ENCODE measurements at regions not wholly inside any gene's neighbourhood (a gene's known extent, or its start where the extent isn't known, plus 50 kb on each side); places are given as distances from the start of the nearest gene placed in this dataset.
"Not testable (repeated sequence)": the region's sequence is repeated elsewhere in the genome, so short reads cannot be mapped to it uniquely, and the experiment has no call there.

GRCh38 chr4:147160908-147161513 lies 215.3 kb upstream of the TTC29 start:
- peak; percentile 74 for DNase-seq (ENCODE audit: low read depth, low spot score)

GRCh38 chr4:147163311-147163710 lies 217.6 kb upstream of the TTC29 start:
- no peak for DNase-seq (ENCODE audit: low read depth, low spot score)

GRCh38 chr4:147168200-147168599 lies 222.5 kb upstream of the TTC29 start:
- not testable (repeated sequence) for DNase-seq (ENCODE audit: low read depth, low spot score)

DNA sequence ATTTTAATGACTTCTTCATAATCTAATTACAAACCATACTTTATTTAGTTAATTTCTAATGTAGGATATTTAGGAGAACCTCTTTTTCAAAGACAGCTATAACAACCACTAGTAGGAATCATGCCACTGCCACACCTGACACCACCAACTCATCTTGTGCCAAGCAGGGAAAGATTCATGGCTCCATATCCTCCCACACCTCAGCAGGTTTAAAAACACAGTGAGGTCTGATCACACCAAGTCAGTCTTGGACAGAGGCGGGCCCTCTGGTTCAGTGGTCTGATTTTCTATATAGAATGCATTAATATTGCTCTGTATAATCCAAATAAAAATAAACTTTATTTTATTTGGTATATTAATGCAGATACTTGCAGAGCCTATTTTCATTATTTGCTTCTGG lies 227.7 kb upstream of the TTC29 start:
- DNase-seq (ENCODE audit: low read depth, low spot score) = no peak

DNA sequence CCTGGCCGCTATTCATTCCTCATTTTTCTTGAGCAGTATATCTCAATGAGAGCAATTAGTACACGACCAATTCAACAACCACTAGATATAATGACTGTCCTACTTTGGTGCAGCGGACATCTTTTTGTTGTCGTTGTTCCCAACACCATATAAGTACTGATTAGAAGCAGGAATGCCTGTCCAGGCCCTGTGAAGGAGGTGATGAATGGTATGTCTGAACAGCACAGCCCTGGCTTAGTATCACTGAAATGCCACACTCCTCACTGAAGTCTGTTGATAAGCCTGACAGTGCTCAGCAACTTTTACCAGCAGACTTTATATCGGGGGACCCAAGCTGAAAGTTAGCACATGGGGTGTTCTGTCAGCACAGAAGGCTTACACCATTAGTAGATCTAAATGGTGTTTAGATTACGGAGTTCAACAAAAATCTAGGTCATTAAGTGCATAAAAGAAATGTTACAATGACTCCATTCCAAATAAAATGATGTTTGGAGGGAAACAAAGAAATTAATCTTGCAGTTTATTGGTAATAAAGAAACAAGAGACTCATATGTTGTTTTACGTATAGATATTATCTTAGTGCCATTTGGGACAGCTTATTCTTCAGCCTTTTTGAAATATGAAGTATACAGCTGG lies 228.3 kb upstream of the TTC29 start:
- DNase-seq (ENCODE audit: low read depth, low spot score) = no peak

DNA sequence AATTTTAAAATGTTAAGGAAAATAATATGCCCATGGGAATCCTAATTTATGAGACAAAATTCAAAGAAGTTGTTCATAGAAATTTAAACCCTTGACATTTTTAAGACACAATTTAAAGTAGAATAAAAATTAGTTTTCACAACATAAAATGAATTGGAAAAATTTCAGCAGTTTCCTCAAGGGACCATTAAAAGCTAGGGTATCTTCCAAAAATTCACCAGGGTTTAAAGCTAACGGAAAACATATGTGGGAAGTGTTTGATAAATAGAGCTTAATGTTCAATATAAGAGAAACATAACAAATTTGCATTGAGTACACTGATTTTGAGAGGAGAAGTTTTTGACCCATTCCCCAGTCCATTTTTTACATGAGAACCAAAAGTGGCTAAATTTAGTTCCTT lies 228.9 kb upstream of the TTC29 start:
- DNase-seq (ENCODE audit: low read depth, low spot score) = no peak

GRCh38 chr4:147175460-147176025 lies 229.9 kb upstream of the TTC29 start:
- no peak for DNase-seq (ENCODE audit: low read depth, low spot score)

DNA sequence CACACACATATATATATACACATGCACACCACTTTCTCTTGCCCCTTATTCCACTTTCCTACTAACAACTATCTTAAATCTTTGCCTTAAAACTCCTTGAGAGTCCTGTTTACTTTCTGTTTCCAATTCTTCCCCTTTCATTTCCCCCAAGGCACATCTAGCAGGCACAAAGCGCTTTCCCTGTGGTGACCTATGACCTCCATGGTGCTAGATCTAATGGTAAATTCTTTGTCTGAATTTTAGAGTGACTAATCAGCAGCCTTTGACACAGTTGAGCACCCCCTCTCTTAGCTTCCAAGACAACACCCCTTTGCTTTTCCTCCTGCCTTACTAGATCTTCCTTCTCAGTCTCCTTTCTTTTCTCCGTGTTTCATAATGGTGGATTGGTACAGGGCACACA lies 236.4 kb upstream of the TTC29 start:
- no peak for DNase-seq (ENCODE audit: low read depth, low spot score)

- DNase-seq (ENCODE audit: low read depth, low spot score) = peak; percentile 11
Observed at GRCh38 chr4:147192679-147193078, 247.0 kb upstream of the TTC29 start.

GRCh38 chr4:147194114-147194513 lies 248.4 kb upstream of the TTC29 start:
- no peak for DNase-seq (ENCODE audit: low read depth, low spot score)

GRCh38 chr4:147194604-147195003 lies 248.9 kb upstream of the TTC29 start:
- no peak for DNase-seq (ENCODE audit: low read depth, low spot score)

DNA sequence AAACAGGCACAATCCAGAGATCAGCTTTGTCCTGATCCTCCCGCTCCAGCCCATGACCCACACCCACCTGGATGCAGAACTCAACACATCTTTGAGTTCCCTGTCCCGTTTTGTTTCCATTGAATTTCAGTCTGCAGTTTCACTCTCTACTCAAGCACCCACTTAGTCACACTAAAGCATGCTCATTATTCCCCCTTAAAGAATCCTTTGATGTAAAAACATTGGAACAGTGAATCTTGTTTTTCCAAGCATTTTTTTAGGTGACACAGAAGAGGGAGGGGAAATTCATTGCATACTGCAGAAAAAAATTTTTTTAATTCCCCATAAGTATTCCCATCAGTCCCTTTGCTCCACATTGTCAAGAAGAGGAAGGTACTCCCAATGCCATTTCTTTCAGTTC lies 249.7 kb upstream of the TTC29 start:
- DNase-seq (ENCODE audit: low read depth, low spot score) = peak; percentile 40

- peak; percentile 47 for DNase-seq (ENCODE audit: low read depth, low spot score)
Observed at GRCh38 chr4:147198411-147199051, 252.9 kb upstream of the TTC29 start.

GRCh38 chr4:147201016-147201415 lies 255.4 kb upstream of the TTC29 start:
- no peak for DNase-seq (ENCODE audit: low read depth, low spot score)

DNA sequence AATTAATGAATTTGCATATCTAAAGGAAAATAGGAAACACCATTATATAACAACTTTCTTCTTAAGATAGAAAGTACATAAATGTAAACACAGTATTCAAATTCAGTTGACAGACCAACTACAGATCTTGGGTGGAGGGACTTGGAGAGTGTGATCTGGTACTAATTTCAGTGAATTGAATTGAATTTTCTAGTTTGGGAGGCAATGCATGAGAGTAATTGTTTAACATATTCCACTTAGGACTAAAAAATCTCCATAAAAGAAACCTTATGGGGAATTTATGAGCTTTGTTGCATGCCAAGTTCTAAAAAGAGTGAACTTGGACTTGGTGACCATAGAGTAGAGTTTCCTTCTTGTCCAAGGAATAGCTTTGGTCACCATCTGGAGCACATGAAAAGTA lies 261.1 kb upstream of the TTC29 start:
- DNase-seq (ENCODE audit: low read depth, low spot score) = no peak

DNA sequence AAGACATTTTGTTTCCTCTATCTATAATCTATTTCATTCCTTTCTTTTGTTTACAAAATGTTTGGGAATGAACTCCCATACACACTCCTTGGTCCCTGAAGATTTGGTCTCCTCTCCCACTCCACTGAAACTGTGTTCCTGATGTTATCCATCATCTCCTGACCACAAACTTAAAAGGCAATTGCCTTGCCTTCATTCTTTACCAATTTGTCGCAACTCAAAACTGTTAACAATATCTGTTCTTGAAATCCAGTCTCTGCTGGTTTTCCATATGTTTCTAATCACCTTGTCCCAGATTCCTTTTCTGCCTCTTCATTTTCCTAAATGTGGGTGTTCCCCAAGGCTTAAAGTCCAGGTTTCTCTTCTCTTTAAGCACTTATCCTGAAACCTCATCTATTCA lies 262.2 kb upstream of the TTC29 start:
- DNase-seq (ENCODE audit: low read depth, low spot score) = no peak

GRCh38 chr4:147217655-147218054 lies 263.2 kb upstream of the EDNRA start:
- no peak for DNase-seq (ENCODE audit: low read depth, low spot score)

DNA sequence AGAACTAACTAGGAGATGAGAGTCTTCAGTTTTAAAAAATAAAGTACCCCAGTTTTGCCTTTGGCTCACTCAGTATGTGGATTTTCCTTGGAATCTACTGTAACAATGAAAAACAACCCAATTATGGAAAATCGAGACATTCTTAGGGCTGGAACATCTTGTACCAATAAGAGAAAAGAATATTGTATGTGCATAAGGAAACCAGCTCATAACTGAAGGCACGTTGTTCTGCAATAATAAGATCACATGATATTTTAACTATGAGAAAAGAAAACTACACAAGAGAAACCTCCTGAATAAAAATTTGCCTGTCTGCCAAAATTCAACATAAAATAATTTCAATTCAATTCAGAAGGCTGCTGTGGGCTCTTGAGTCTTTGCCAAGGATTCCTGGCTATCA lies 261.8 kb upstream of the EDNRA start:
- no peak for DNase-seq (ENCODE audit: low read depth, low spot score)

GRCh38 chr4:147220833-147221232 lies 260.1 kb upstream of the EDNRA start:
- DNase-seq (ENCODE audit: low read depth, low spot score) = no peak

DNA sequence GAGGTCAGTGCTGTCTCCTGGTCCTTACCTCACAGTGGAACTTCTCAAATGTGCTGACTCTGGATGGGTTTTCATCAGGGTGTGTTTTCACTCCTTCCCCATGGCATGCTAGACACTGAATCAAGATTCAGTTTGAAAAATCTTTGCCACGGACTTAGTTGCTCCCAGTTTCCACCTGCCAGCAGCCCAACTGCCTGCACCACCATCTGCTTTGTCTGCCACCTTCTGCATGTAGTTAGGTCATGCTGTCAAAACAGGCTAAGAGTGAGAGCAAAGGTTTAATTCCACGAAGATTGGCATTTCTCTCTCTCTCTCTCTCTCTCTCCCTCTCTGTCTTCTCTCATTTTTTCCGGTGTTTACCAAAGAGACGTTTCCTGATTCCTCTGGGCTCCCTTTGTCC lies 258.0 kb upstream of the EDNRA start:
- no peak for DNase-seq (ENCODE audit: low read depth, low spot score)

GRCh38 chr4:147223576-147223975 lies 257.3 kb upstream of the EDNRA start:
- no peak for DNase-seq (ENCODE audit: low read depth, low spot score)

DNA sequence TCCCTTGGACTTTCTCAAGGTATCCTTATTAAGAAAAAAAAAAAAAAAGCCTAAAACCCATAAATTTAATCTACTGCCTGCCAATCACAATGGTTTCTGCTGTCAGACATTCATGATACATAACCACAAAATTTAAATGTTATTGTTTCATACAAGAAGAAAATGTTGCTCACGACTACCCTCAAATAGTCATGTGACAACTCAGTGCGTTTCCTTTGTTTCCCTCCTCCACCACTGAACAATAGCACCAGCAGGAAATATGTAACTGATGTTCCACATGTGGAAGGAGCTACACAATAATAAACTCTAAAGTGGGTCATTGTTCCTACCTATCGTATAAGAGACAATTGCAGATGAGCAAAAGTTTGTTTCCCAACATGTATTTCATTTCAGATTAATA lies 244.1 kb upstream of the EDNRA start:
- DNase-seq (ENCODE audit: low read depth, low spot score) = no peak

DNA sequence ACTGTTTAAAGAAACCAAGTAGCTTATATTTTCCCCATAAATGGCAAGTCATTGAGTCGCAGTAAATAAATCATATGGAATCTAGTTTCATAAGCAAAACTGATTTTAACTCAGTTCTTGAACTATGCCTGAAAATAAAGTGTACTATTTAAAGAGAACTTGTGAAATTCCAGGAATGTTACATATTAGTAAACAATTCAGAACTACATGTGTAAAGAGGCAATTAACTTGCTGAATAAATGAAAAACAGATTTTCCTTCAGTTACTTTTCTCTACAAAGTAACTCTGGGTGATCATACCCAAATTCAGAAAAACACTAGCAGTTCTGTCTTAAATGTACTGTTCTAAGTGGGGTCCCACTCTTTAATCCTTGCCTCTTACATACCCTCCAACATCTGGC lies 236.1 kb upstream of the EDNRA start:
- no peak for DNase-seq (ENCODE audit: low read depth, low spot score)

All from astrocyte of the hippocampus (primary cell).